ENCODE measurements at regions not wholly inside any gene's neighbourhood (a gene's known extent, or its start where the extent isn't known, plus 50 kb on each side); places are given as distances from the start of the nearest gene placed in this dataset.

DNA sequence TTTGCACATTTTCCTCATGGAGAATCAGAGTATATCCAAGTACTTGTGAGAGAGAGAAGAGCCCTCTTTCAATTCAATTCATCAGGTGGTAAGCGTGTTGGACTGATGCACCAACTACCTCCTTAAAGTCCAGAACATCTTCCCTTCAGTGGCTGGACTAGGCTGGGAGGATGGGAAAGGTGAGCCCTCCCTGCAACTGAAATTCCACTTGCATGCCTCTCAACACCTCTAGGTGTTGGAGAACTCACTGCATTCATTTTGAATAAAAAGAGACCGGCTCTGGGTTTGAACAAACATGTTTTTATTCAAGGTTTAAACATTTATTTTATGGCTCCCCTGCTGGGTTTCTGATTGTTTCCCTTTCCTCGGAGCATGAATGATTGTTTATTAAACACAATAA, 573.5 kb downstream of the CCSER2 start:
- no peak overlapping the region for H3K4me3 ChIP-seq
- H3K27me3 ChIP-seq = no peaks in the 10 kb centered on the region
- no peak for DNase-seq
- intact Hi-C loops (cut with DNase I) = no loop called here
- TF ChIP-seq EP300 (IDR thresholded peaks at IDR 0.05) (no peak), POLR2A (IDR thresholded peaks at IDR 0.05) (no peak), POLR2AphosphoS5 (IDR thresholded peaks at IDR 0.05) (no peak)
- TF ChIP-seq, protein P1, sequence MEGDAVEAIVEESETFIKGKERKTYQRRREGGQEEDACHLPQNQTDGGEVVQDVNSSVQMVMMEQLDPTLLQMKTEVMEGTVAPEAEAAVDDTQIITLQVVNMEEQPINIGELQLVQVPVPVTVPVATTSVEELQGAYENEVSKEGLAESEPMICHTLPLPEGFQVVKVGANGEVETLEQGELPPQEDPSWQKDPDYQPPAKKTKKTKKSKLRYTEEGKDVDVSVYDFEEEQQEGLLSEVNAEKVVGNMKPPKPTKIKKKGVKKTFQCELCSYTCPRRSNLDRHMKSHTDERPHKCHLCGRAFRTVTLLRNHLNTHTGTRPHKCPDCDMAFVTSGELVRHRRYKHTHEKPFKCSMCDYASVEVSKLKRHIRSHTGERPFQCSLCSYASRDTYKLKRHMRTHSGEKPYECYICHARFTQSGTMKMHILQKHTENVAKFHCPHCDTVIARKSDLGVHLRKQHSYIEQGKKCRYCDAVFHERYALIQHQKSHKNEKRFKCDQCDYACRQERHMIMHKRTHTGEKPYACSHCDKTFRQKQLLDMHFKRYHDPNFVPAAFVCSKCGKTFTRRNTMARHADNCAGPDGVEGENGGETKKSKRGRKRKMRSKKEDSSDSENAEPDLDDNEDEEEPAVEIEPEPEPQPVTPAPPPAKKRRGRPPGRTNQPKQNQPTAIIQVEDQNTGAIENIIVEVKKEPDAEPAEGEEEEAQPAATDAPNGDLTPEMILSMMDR (IDR thresholded peaks at IDR 0.05) = no peak
- no peaks in the 10 kb centered on the region for H3K9me3 ChIP-seq
- no peak overlapping the region for H3K27ac ChIP-seq
- no peaks in the 10 kb centered on the region for H3K4me1 ChIP-seq
- no peaks in the 10 kb centered on the region for H3K36me3 ChIP-seq
- WGBS, 2 donors = 60 to 67% methylated on average over 3 of the region's 3 CpGs

DNA sequence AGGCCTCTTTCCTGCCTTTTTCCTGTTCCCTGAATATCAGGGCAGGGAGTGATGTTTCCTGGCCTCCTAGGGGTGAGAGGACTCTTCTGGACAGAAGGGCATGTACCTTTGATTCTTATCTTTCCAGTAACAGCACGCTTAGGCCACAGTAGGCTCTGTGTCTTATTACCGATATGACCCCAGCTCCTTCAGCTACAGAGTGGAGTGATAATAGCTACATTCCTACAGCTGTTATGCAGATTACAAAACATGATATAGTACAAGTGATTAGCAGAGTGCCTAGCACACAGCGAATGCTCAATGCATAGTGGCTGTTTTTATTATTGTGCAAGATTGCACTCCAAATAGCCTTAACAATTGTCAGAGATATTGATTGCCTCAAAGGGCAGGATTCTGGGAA, 574.2 kb downstream of the CCSER2 start:
- Histone ChIP-seq H3K4me1 (no peaks in the 10 kb centered on the region), H3K27ac (no peak overlapping the region), H3K4me3 (no peak overlapping the region), H3K27me3 (no peaks in the 10 kb centered on the region), H3K36me3 (no peaks in the 10 kb centered on the region), H3K9me3 (no peaks in the 10 kb centered on the region)
- intact Hi-C loops (cut with DNase I) = no loop called here
- TF ChIP-seq EP300 (IDR thresholded peaks at IDR 0.05) = no peak
- TF ChIP-seq, protein P1 (IDR thresholded peaks at IDR 0.05) = no peak
- TF ChIP-seq POLR2A (IDR thresholded peaks at IDR 0.05) = no peak
- no peak for TF ChIP-seq POLR2AphosphoS5 (IDR thresholded peaks at IDR 0.05)
- 73 to 75% methylated on average over 3 of the region's 3 CpGs for WGBS, 2 donors
- no peak for DNase-seq

DNA sequence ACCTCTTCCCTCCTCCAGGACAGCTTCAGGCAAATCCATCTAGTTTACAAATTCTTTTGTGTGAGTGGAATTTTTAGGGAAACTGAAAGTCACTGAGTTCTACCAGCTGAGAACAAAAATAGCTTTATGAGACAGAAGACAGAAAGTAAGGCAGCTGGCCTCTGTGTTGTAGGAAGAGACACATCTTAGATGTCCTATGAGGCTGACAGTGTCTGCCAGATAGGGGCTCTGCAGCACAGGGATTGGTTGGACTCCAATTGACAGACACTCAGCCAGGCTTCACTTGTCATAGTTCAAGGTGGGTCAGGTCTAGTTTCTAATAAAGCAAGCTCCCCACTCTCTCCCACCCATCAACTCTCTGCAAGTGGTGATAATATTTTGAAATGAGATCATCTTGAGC, 574.9 kb downstream of the CCSER2 start:
- no peaks in the 10 kb centered on the region for H3K36me3 ChIP-seq
- H3K27ac ChIP-seq = no peak overlapping the region
- H3K4me3 ChIP-seq = no peak overlapping the region
- intact Hi-C loops (cut with DNase I) = no loop called here
- no peaks in the 10 kb centered on the region for H3K9me3 ChIP-seq
- no peak for DNase-seq
- no peak for TF ChIP-seq POLR2AphosphoS5 (IDR thresholded peaks at IDR 0.05)
- TF ChIP-seq, protein P1 (IDR thresholded peaks at IDR 0.05) = no peak
- no peak for TF ChIP-seq POLR2A (IDR thresholded peaks at IDR 0.05)
- no peak for TF ChIP-seq EP300 (IDR thresholded peaks at IDR 0.05)
- H3K27me3 ChIP-seq = no peaks in the 10 kb centered on the region
- H3K4me1 ChIP-seq = no peaks in the 10 kb centered on the region

DNA sequence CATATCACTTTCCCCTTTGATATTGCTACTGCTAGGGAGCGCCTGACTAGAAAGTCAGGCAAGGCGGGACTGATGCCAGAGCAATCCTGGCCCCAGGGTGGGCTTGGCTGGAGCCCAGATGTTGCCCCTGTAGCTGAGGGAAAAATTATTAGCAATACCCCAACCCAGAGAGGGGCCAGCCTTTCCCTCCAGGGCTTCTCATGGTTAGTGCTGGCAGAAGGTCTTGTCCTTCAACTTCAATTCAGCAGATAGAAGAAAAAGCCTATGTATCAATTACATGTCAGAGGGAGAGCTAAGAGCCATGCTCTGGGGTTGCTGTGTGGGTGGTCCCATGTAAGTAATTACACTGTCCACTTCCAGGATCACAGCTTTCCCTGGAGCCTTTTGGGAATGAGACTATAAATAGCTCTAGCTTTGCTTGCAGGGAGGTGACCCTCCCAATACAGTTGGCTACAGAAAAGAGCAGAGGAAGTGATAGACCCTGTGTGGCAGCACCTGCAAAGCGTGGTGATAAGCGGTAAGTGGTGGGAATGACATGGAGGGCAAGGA, 579.1 kb downstream of the CCSER2 start:
- H3K9me3 ChIP-seq = no peaks in the 10 kb centered on the region
- no peak overlapping the region for H3K27ac ChIP-seq
- TF ChIP-seq POLR2AphosphoS5 (IDR thresholded peaks at IDR 0.05) (no peak), EP300 (IDR thresholded peaks at IDR 0.05) (no peak), POLR2A (IDR thresholded peaks at IDR 0.05) (no peak)
- TF ChIP-seq, protein P1 (IDR thresholded peaks at IDR 0.05) = no peak
- intact Hi-C loops (cut with DNase I) = no loop called here
- H3K4me1 ChIP-seq = no peaks in the 10 kb centered on the region
- WGBS, 2 donors = 78 to 82% methylated on average over 4 of the region's 4 CpGs
- H3K36me3 ChIP-seq = no peaks in the 10 kb centered on the region
- H3K27me3 ChIP-seq = no peaks in the 10 kb centered on the region
- no peak for DNase-seq
- no peak overlapping the region for H3K4me3 ChIP-seq

DNA sequence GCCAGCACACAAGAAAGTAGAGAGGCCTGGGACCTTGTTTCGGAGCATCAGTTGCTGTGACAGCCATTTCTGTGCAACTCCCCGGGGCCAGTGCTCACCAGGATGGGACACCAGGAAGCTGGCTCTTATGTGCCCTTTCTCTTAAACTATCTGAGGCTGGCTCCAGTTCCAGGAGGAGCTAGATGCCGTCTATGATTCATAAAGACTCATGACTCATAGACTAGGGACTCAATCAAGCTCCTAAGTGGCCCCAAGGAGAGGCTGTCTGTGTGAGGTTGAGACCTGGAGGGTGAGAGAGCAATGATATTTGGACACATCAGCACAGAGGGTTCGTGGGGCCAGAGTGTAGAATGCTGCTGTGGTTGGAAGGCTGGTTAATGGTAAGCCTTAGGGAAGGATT, 580.1 kb downstream of the CCSER2 start:
- Histone ChIP-seq H3K4me1 (no peaks in the 10 kb centered on the region), H3K4me3 (no peak overlapping the region), H3K27ac (no peak overlapping the region), H3K27me3 (no peaks in the 10 kb centered on the region), H3K9me3 (no peaks in the 10 kb centered on the region), H3K36me3 (no peaks in the 10 kb centered on the region)
- intact Hi-C loops (cut with DNase I) = no loop called here
- no peak for TF ChIP-seq POLR2AphosphoS5 (IDR thresholded peaks at IDR 0.05)
- TF ChIP-seq, protein P1 (IDR thresholded peaks at IDR 0.05) = no peak
- TF ChIP-seq POLR2A (IDR thresholded peaks at IDR 0.05) = no peak
- no peak for DNase-seq
- WGBS, 2 donors = 57 to 77% methylated on average over 4 of the region's 4 CpGs
